ENCODE measurements at regions not wholly inside any gene's neighbourhood (a gene's known extent, or its start where the extent isn't known, plus 50 kb on each side); places are given as distances from the start of the nearest gene placed in this dataset.

- H3K4me2 ChIP-seq (ENCODE audit: low read depth, low read length) = no peak overlapping the region
- ATAC-seq = no peak
- no peak for DNase-seq (ENCODE audit: low spot score)
- H3K4me1 ChIP-seq (ENCODE audit: insufficient read depth, low read length) = no peaks in the 10 kb centered on the region
- 53% methylated on average over 2 of the region's 2 CpGs for WGBS (ENCODE audit: low lambda C conversion rate)
- H4K20me1 ChIP-seq (ENCODE audit: insufficient read depth, low read length) = no peaks in the 10 kb centered on the region
- H3K9me3 ChIP-seq (ENCODE audit: low read length) = no peaks in the 10 kb centered on the region
- intact Hi-C loops (cut with micrococcal nuclease; ENCODE audit: unreplicated experiment) (no loop called here), in situ Hi-C loops (cut with HindIII; ENCODE audit: extremely low pct_ligation_motif_present, low pct_unique_long_range_greater_than_20kb) (loop anchor here (10.0 kb wide), 1 partner anchor 538 kb away; the partner anchor contains the start of gene TFAP2B)
- TF ChIP-seq MTF2 (CRISPR knock-in tag; IDR thresholded peaks at IDR 0.05; ENCODE audit: borderline replicate concordance) = no peak
- TF ChIP-seq SOX5 (CRISPR knock-in tag; IDR thresholded peaks at IDR 0.05; ENCODE audit: borderline replicate concordance) = no peak
- TF ChIP-seq, protein P1, sequence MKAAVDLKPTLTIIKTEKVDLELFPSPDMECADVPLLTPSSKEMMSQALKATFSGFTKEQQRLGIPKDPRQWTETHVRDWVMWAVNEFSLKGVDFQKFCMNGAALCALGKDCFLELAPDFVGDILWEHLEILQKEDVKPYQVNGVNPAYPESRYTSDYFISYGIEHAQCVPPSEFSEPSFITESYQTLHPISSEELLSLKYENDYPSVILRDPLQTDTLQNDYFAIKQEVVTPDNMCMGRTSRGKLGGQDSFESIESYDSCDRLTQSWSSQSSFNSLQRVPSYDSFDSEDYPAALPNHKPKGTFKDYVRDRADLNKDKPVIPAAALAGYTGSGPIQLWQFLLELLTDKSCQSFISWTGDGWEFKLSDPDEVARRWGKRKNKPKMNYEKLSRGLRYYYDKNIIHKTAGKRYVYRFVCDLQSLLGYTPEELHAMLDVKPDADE (CRISPR knock-in tag; IDR thresholded peaks at IDR 0.05) = no peak
- TF ChIP-seq, protein P2, sequence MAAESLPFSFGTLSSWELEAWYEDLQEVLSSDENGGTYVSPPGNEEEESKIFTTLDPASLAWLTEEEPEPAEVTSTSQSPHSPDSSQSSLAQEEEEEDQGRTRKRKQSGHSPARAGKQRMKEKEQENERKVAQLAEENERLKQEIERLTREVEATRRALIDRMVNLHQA (CRISPR knock-in tag; IDR thresholded peaks at IDR 0.05) = no peak
- TF ChIP-seq, protein P3, sequence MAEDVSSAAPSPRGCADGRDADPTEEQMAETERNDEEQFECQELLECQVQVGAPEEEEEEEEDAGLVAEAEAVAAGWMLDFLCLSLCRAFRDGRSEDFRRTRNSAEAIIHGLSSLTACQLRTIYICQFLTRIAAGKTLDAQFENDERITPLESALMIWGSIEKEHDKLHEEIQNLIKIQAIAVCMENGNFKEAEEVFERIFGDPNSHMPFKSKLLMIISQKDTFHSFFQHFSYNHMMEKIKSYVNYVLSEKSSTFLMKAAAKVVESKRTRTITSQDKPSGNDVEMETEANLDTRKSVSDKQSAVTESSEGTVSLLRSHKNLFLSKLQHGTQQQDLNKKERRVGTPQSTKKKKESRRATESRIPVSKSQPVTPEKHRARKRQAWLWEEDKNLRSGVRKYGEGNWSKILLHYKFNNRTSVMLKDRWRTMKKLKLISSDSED (CRISPR knock-in tag; IDR thresholded peaks at IDR 0.05) = no peak
- TF ChIP-seq ZNF253 (CRISPR knock-in tag; IDR thresholded peaks at IDR 0.05; ENCODE audit: borderline replicate concordance) = no peak
- no peak for TF ChIP-seq CHD4 (IDR thresholded peaks at IDR 0.05; ENCODE audit: borderline replicate concordance, low read length)
- no peak for TF ChIP-seq KLF15 (CRISPR knock-in tag; IDR thresholded peaks at IDR 0.05; ENCODE audit: borderline replicate concordance)
- H3K4me3 ChIP-seq (replicated peaks in 1 of 3; ENCODE audit: insufficient read depth in 1 of 3, low read depth in 2 of 3, low read length in 3 of 3) = no peak overlapping the region
- no peaks in the 10 kb centered on the region for H3K79me2 ChIP-seq (ENCODE audit: insufficient read depth, low read length)
- H3K9ac ChIP-seq (ENCODE audit: insufficient read depth, low read depth, low read length) = no peak overlapping the region
- no peaks in the 10 kb centered on the region for H3K27me3 ChIP-seq (ENCODE audit: control insufficient read depth in 1 of 2, insufficient read depth in 2 of 2, low read length in 2 of 2)
- no peak overlapping the region for H3K27ac ChIP-seq (ENCODE audit: extremely low read length, insufficient read depth, low read length)
- H2AFZ ChIP-seq (ENCODE audit: low read length) = no peak overlapping the region
- no peaks in the 10 kb centered on the region for H3K36me3 ChIP-seq (replicated peaks in 1 of 2; ENCODE audit: control insufficient read depth in 1 of 2, insufficient read depth in 2 of 2, low read length in 2 of 2)
- CTCF ChIA-PET (ENCODE audit: low intra/inter-chr PET ratio, low total read pairs) = no interaction called here
- FAIRE-seq = no peak
- BruUV-seq (replicated peaks) = no TSS peak
- POLR2A ChIA-PET = no interaction called here
Measured at GRCh38 chr6:51352506-51353029, 533.9 kb downstream of the TFAP2B start.
